Epithelial cell of esophagus (primary cell): ENCODE measurements at regions not wholly inside any gene's neighbourhood (a gene's known extent, or its start where the extent isn't known, plus 50 kb on each side); places are given as distances from the start of the nearest gene placed in this dataset.

Source experiments
- DNase-seq: peaks from one replicate; pipeline ENCODE4 v3.0.0; 2010; ENCODE audit warnings: low read depth
- H3K4me3 ChIP-seq: 2 replicates; pipeline ENCODE4 v1.5.1; 2011; ENCODE audit warnings: mild to moderate bottlenecking, low read length, control low read depth
- CTCF ChIP-seq: IDR thresholded peaks from 2 replicates; pipeline ENCODE4 v1.5.1; 2011; ENCODE audit warnings: low read depth, mild to moderate bottlenecking, low read length, control low read depth, inconsistent platforms; ENCODE audit not compliant: insufficient read depth; ENCODE audit errors: missing control alignments

- TF ChIP-seq CTCF, result no peak
- no peak overlapping the region for H3K4me3 ChIP-seq
- no peak for DNase-seq
Observed at GRCh38 chr9:117795271-117795670, 91.1 kb downstream of the TLR4 start.

- DNase-seq, result no peak
- TF ChIP-seq CTCF, result no peak
- H3K4me3 ChIP-seq, result no peak overlapping the region
Observed at GRCh38 chr9:117796681-117797080, 92.5 kb downstream of the TLR4 start.

GRCh38 chr9:117800389-117800788 lies 96.2 kb downstream of the TLR4 start:
- TF ChIP-seq CTCF, result no peak
- no peak overlapping the region for H3K4me3 ChIP-seq
- DNase-seq, result no peak

- DNase-seq, result no peak
- no peak overlapping the region for H3K4me3 ChIP-seq
- TF ChIP-seq CTCF, result no peak
Observed at GRCh38 chr9:117809751-117810150, 105.5 kb downstream of the TLR4 start.

GRCh38 chr9:117815315-117815714 lies 111.1 kb downstream of the TLR4 start:
- no peak for DNase-seq
- H3K4me3 ChIP-seq, result no peak overlapping the region
- no peak for TF ChIP-seq CTCF

- H3K4me3 ChIP-seq, result no peak overlapping the region
- TF ChIP-seq CTCF, result no peak
- DNase-seq, result no peak
Observed at GRCh38 chr9:117815948-117816347, 111.7 kb downstream of the TLR4 start.

- TF ChIP-seq CTCF, result no peak
Observed at GRCh38 chr9:117821954-117822353, 117.8 kb downstream of the TLR4 start.

More at GRCh38 chr9:117821954-117822353, 117.8 kb downstream of the TLR4 start:
- H3K4me3 ChIP-seq, result no peak overlapping the region
- DNase-seq, result no peak
